Lower leg skin (tissue), 4 donors: ENCODE measurements at regions not wholly inside any gene's neighbourhood (a gene's known extent, or its start where the extent isn't known, plus 50 kb on each side); places are given as distances from the start of the nearest gene placed in this dataset.

Experiments
- DNase-seq, 2 donors: peaks; one replicate each; pipeline ENCODE4 v3.0.0-alpha.2; 2019; ENCODE audit warnings: low spot score in 2 of 2
- H3K4me3 ChIP-seq: fragments of 200-600 bp; sonication (generic); 2 replicates; pipeline ENCODE4 v1.5.1; 2017; ENCODE audit warnings: mild to moderate bottlenecking, low read depth; ENCODE audit not compliant: poor library complexity, severe bottlenecking
- CTCF ChIP-seq, 3 donors: fragments of 450-650 bp; IDR thresholded peaks; one replicate each; pipeline ENCODE4 v1.5.1; 2016; ENCODE audit warnings: antibody characterized with exemption in 3 of 3, mild to moderate bottlenecking in 3 of 3, moderate library complexity in 2 of 3
- POLR2A ChIP-seq, 2 donors: fragments of 450-650 bp; IDR thresholded peaks; one replicate each; pipeline ENCODE4 v1.6.1; 2016 to 2017; ENCODE audit warnings: antibody characterized with exemption in 2 of 2, mild to moderate bottlenecking in 1 of 2, moderate library complexity in 1 of 2
- WGBS, 2 donors: methylation state at CpG; one replicate each; pipeline ENCODE4 v1.1.5; 2018; 5-methylcytosine and 5-hydroxymethylcytosine counted together
- intact Hi-C: fragments of 100-400 bp; cut with DNase I; formaldehyde crosslinking; loops from one replicate; pipeline ENCODE4 v1.15.0; 2023; ENCODE audit warnings: low total_unique reads

GRCh38 chrX:95893636-95894035 is 791.0 kb upstream of the DIAPH2 start:
- no peak overlapping the region for H3K4me3 ChIP-seq
- TF ChIP-seq POLR2A (IDR thresholded peaks at IDR 0.05): no peak
- no peak for TF ChIP-seq CTCF (IDR thresholded peaks at IDR 0.05)
- intact Hi-C loops: no loop called here
- 42 to 45% methylated on average over 2 of the region's 2 CpGs for WGBS, 2 donors
- DNase-seq: peak in 1 of 2 donors; percentile 15

DNA sequence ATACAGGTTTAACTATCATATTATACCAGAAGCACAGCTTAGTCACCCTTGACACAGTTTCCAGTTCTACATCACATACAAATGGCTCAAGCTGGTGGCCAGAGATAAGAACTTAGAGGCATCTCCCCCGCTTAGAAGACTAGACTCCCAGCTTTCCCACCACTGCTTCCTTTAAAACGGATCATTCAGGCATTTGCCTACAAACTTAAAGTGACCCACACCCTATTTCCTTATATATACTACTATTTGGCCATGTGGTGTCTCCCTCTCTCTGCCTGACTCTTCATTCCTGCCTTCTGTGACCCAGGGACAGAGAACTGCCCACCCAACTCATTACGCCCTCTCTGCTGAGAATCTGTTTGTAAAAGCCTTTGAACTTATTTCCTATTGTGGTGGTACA is 781.2 kb upstream of the DIAPH2 start:
- no peak overlapping the region for H3K4me3 ChIP-seq
- intact Hi-C loops: no loop called here
- TF ChIP-seq CTCF (IDR thresholded peaks at IDR 0.05) (no peak), POLR2A (IDR thresholded peaks at IDR 0.05) (no peak)
- no peak for DNase-seq
- 34 to 62% methylated on average over 3 of the region's 3 CpGs for WGBS, 2 donors

GRCh38 chrX:95903975-95904374 is 780.7 kb upstream of the DIAPH2 start:
- 61 to 90% methylated on average over 3 of the region's 3 CpGs for WGBS, 2 donors
- no peak for DNase-seq

GRCh38 chrX:95907081-95907480 is 777.6 kb upstream of the DIAPH2 start:
- TF ChIP-seq CTCF (IDR thresholded peaks at IDR 0.05) (no peak), POLR2A (IDR thresholded peaks at IDR 0.05) (no peak)
- 47 to 50% methylated on average over 1 of the region's 1 CpG for WGBS, 2 donors
- intact Hi-C loops: no loop called here

More at GRCh38 chrX:95903975-95904374, 780.7 kb upstream of the DIAPH2 start:
- no peak for TF ChIP-seq POLR2A (IDR thresholded peaks at IDR 0.05)
- no peak for TF ChIP-seq CTCF (IDR thresholded peaks at IDR 0.05)
- H3K4me3 ChIP-seq: no peak overlapping the region
- intact Hi-C loops: no loop called here

DNA sequence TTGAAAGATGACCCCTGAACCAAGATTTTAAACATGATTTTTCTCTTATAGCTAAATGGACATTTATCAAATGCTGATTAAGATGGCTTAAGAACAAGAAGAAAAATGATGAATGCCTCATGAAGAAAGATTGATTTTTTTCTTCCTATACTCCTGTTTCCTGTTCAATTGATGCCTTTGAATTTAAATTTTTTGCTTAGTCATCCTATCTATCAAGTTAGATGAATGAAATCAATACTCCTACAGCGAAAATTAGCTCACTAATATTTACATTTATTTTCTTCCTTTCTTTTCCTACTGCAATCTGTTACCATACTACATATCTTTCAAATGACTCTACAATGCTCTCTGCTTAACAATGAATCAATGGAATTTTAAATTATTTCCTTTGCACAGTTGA is 773.6 kb upstream of the DIAPH2 start:
- no peak overlapping the region for H3K4me3 ChIP-seq
- intact Hi-C loops: no loop called here
- no peak for DNase-seq
- TF ChIP-seq CTCF (IDR thresholded peaks at IDR 0.05) (no peak), POLR2A (IDR thresholded peaks at IDR 0.05) (no peak)
- WGBS, 2 donors: 70 to 86% methylated on average over 1 of the region's 1 CpG

More at GRCh38 chrX:95907081-95907480, 777.6 kb upstream of the DIAPH2 start:
- no peak for DNase-seq
- H3K4me3 ChIP-seq: no peak overlapping the region

GRCh38 chrX:95919605-95920004 is 765.0 kb upstream of the DIAPH2 start:
- intact Hi-C loops: no loop called here
- WGBS, 2 donors: 50 to 74% methylated on average over 1 of the region's 1 CpG
- no peak for DNase-seq

More at GRCh38 chrX:95919605-95920004, 765.0 kb upstream of the DIAPH2 start:
- no peak overlapping the region for H3K4me3 ChIP-seq
- no peak for TF ChIP-seq POLR2A (IDR thresholded peaks at IDR 0.05)
- no peak for TF ChIP-seq CTCF (IDR thresholded peaks at IDR 0.05)
